ENCODE measurements at regions not wholly inside any gene's neighbourhood (a gene's known extent, or its start where the extent isn't known, plus 50 kb on each side); places are given as distances from the start of the nearest gene placed in this dataset.

DNA sequence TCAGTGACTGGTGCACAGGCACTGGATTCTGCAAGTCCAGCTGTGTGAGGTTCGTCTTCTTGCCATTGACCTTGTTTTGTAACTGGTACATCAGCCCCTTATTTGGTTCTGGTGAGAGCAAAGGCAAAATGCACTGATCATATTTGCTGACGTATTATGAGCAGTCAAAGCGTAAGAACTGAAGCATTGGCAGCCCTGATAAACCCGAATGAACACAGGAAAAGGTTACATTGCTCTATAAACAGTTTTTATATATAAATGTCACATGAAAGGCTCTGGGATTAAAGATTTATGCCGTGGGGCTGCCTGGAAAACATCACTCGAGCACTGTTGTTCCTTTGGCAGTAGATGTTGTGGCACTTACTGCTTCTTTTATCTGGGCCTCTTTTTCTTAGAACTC lies 167.9 kb downstream of the IRS1 start:
- Histone ChIP-seq H3K4me3 (no peak overlapping the region), H3K4me1 (no peaks in the 10 kb centered on the region), H3K9me3 (no peaks in the 10 kb centered on the region), H3K27ac (peak overlapping the region in 1 of 2 donors; percentile 50), H3K36me3 (ENCODE audit: low read depth, missing control alignments) (no peaks in the 10 kb centered on the region), H3K27me3 (no peaks in the 10 kb centered on the region)
- intact Hi-C loops (cut with DNase I; ENCODE audit: low total_unique reads): no loop called here
- DNase-seq: no peak
- TF ChIP-seq CTCF (IDR thresholded peaks at IDR 0.05): no peak
- TF ChIP-seq POLR2A (IDR thresholded peaks at IDR 0.05): no peak
- WGBS, 2 donors: 39 to 53% methylated on average over 6 of the region's 6 CpGs

DNA sequence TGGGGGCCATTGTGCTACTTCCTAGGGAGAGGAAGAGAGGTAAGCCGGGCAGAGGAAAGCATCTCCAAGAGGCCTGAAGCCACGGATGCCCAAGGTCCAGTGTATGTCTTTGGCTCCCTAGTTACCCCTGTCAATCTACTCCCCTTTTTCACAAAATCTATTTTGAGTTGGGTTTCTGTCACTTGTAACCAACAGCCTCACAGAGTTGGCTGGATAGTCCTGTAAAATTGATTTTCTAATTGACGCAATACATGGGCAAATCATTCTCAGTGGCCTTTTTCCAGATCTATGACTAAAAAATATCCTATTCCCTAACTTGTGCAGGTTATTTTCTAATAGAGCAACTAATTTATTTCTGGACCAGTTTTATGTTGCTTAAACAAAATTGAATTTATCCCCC lies 168.4 kb downstream of the IRS1 start:
- TF ChIP-seq CTCF (IDR thresholded peaks at IDR 0.05) (no peak), POLR2A (IDR thresholded peaks at IDR 0.05) (no peak)
- Histone ChIP-seq H3K4me1 (no peaks in the 10 kb centered on the region), H3K9me3 (no peaks in the 10 kb centered on the region), H3K27me3 (no peaks in the 10 kb centered on the region), H3K4me3 (no peak overlapping the region), H3K36me3 (ENCODE audit: low read depth, missing control alignments) (no peaks in the 10 kb centered on the region), H3K27ac (no peak overlapping the region)
- intact Hi-C loops (cut with DNase I; ENCODE audit: low total_unique reads): no loop called here
- 89 to 97% methylated on average over 3 of the region's 3 CpGs for WGBS, 2 donors
- no peak for DNase-seq

- WGBS, 2 donors: 76 to 78% methylated on average over 2 of the region's 2 CpGs
- H3K27me3 ChIP-seq: no peaks in the 10 kb centered on the region
Observed at GRCh38 chr2:226625946-226626345, 173.7 kb downstream of the IRS1 start.

GRCh38 chr2:226623587-226624368 lies 175.8 kb downstream of the IRS1 start:
- DNase-seq: no peak
- intact Hi-C loops (cut with DNase I; ENCODE audit: low total_unique reads): no loop called here
- Histone ChIP-seq H3K4me3 (no peak overlapping the region), H3K9me3 (no peaks in the 10 kb centered on the region), H3K36me3 (ENCODE audit: low read depth, missing control alignments) (no peaks in the 10 kb centered on the region), H3K27me3 (no peaks in the 10 kb centered on the region), H3K4me1 (no peaks in the 10 kb centered on the region), H3K27ac (no peak overlapping the region)
- WGBS, 2 donors: 63 to 73% methylated on average over 13 of the region's 13 CpGs
- no peak for TF ChIP-seq POLR2A (IDR thresholded peaks at IDR 0.05)
- no peak for TF ChIP-seq CTCF (IDR thresholded peaks at IDR 0.05)

More at GRCh38 chr2:226625946-226626345, 173.7 kb downstream of the IRS1 start:
- Histone ChIP-seq H3K36me3 (ENCODE audit: low read depth, missing control alignments) (no peaks in the 10 kb centered on the region), H3K9me3 (no peaks in the 10 kb centered on the region), H3K4me1 (no peaks in the 10 kb centered on the region), H3K4me3 (no peak overlapping the region), H3K27ac (no peak overlapping the region)
- intact Hi-C loops (cut with DNase I; ENCODE audit: low total_unique reads): no loop called here
- no peak for DNase-seq
- TF ChIP-seq CTCF (IDR thresholded peaks at IDR 0.05): no peak
- TF ChIP-seq POLR2A (IDR thresholded peaks at IDR 0.05): no peak

- Histone ChIP-seq H3K27ac (no peak overlapping the region), H3K36me3 (ENCODE audit: low read depth, missing control alignments) (no peaks in the 10 kb centered on the region), H3K27me3 (no peaks in the 10 kb centered on the region), H3K4me3 (no peak overlapping the region), H3K4me1 (no peaks in the 10 kb centered on the region), H3K9me3 (no peaks in the 10 kb centered on the region)
- DNase-seq: no peak
- intact Hi-C loops (cut with DNase I; ENCODE audit: low total_unique reads): no loop called here
- TF ChIP-seq CTCF (IDR thresholded peaks at IDR 0.05) (no peak), POLR2A (IDR thresholded peaks at IDR 0.05) (no peak)
- WGBS, 2 donors: 87 to 88% methylated on average over 2 of the region's 2 CpGs
Observed at GRCh38 chr2:226622484-226622883, 177.1 kb downstream of the IRS1 start.

All from testis (tissue), 2 donors.